AG04449 (cell line): ENCODE measurements at regions not wholly inside any gene's neighbourhood (a gene's known extent, or its start where the extent isn't known, plus 50 kb on each side); places are given as distances from the start of the nearest gene placed in this dataset.

ENCODE experiments used
- CTCF ChIA-PET: fragments of 350-600 bp; formaldehyde crosslinking; extraction: SDS; loops from one replicate; lab custom pipeline; 2021; ENCODE audit warnings: antibody characterized with exemption; lab: Yijun Ruan, JAX
- POLR2A ChIA-PET: fragments of 400-600, 350-600 bp; formaldehyde crosslinking; extraction: SDS; loops from one replicate; lab custom pipeline; 2020; ENCODE audit warnings: antibody characterized with exemption, inconsistent platforms; lab: Yijun Ruan, JAX
- DNase-seq: peaks from one replicate; pipeline ENCODE4 v3.0.0-alpha.2; 2010; ENCODE audit warnings: low read depth, low spot score
- H3K4me3 ChIP-seq: 2 replicates; pipeline ENCODE4 v1.5.1; 2011; ENCODE audit warnings: low read depth, mild to moderate bottlenecking, control low read depth, low read length
- CTCF ChIP-seq: IDR thresholded peaks from one replicate; pipeline ENCODE4 v1.5.1; 2011; ENCODE audit warnings: mild to moderate bottlenecking, moderate library complexity, low read length, control low read depth, inconsistent platforms; ENCODE audit not compliant: insufficient read depth; ENCODE audit errors: missing control alignments

- ChIA-PET CTCF (no interaction called here), POLR2A (no interaction called here)
- H3K4me3 ChIP-seq, result no peak overlapping the region
- TF ChIP-seq CTCF, result no peak
- DNase-seq, result no peak
Measured at GRCh38 chr12:30082381-30082780, 298.6 kb upstream of the TMTC1 start.

- ChIA-PET POLR2A (no interaction called here), CTCF (no interaction called here)
- TF ChIP-seq CTCF, result no peak
- DNase-seq, result no peak
- no peak overlapping the region for H3K4me3 ChIP-seq
Measured at GRCh38 chr12:30074916-30075315, 291.2 kb upstream of the TMTC1 start.

- ChIA-PET POLR2A (no interaction called here), CTCF (no interaction called here)
- TF ChIP-seq CTCF, result no peak
- no peak for DNase-seq
- H3K4me3 ChIP-seq, result no peak overlapping the region
Measured at GRCh38 chr12:30072824-30073223, 289.1 kb upstream of the TMTC1 start.

- no peak for TF ChIP-seq CTCF
- H3K4me3 ChIP-seq, result no peak overlapping the region
- ChIA-PET POLR2A (no interaction called here), CTCF (no interaction called here)
- peak; percentile 46 for DNase-seq
Measured at GRCh38 chr12:30067146-30067545, 283.4 kb upstream of the TMTC1 start.

GRCh38 chr12:30064906-30065305 is 281.2 kb upstream of the TMTC1 start:
- DNase-seq, result no peak
- TF ChIP-seq CTCF, result no peak
- ChIA-PET CTCF (no interaction called here), POLR2A (no interaction called here)
- no peak overlapping the region for H3K4me3 ChIP-seq

GRCh38 chr12:30063435-30063945 is 279.7 kb upstream of the TMTC1 start:
- no peak overlapping the region for H3K4me3 ChIP-seq
- CTCF ChIA-PET, result no interaction called here
- POLR2A ChIA-PET, result no interaction called here
- no peak for TF ChIP-seq CTCF
- no peak for DNase-seq
